GM18870 (cell line): ENCODE measurements at regions not wholly inside any gene's neighbourhood (a gene's known extent, or its start where the extent isn't known, plus 50 kb on each side); places are given as distances from the start of the nearest gene placed in this dataset.

Experiments
- ATAC-seq: cut with Tn5 transposase; IDR thresholded peaks from one replicate; pipeline ENCODE4 v1.9.1; 2021; ENCODE audit warnings: moderate library complexity; ENCODE audit not compliant: unreplicated experiment

DNA sequence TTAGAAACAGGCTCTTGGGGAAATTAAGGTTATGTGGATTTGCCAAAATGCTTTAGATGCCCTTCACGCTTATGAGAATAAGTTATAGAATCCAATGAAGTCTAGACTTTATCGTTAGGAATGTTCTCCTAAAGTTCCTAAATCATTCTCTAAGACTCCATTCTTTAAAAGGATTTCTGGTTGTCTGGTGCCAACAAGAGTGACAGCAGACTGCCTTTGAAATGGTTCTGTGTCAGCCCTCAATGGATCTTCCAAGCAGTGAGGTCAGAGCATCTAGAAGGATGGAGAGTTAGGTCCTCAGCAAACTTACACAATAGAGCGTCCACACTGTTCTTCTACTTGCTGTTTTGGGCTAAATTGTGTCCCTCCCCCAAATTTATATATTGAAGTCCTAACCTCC is 473.3 kb downstream of the GATA3 start:
- no peak for ATAC-seq

DNA sequence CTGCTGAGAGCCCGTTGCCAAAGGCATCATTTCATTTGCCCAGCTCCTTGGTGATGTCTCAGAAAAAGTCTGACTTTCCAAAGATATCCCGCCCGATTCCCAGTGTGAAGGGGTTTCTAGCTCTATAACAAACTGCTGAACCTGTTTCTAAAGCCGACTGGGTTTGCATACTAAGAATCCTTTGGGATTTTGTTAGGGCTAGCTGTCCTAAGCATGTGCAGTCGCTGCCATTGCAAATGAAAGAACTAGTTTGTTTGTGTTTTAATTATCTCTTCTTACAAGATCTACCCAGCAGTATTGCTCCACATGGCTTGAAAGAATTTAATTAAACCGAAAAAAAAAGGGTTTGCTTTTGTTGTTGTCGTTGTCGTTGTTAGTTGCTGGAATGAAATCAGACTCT is 476.6 kb downstream of the GATA3 start:
- no peak for ATAC-seq

- ATAC-seq, result no peak
These were observed 478.2 kb downstream of the GATA3 start for GRCh38 chr10:8532647-8533046.

- ATAC-seq, result no peak
These were observed 479.0 kb downstream of the GATA3 start for GRCh38 chr10:8533462-8533861.

- ATAC-seq, result no peak
These were observed 479.6 kb downstream of the GATA3 start for GRCh38 chr10:8534096-8534495.

- ATAC-seq, result no peak
These were observed 480.4 kb downstream of the GATA3 start for GRCh38 chr10:8534891-8535290.

- ATAC-seq, result no peak
These were observed 484.6 kb downstream of the GATA3 start for GRCh38 chr10:8539056-8539455.

DNA sequence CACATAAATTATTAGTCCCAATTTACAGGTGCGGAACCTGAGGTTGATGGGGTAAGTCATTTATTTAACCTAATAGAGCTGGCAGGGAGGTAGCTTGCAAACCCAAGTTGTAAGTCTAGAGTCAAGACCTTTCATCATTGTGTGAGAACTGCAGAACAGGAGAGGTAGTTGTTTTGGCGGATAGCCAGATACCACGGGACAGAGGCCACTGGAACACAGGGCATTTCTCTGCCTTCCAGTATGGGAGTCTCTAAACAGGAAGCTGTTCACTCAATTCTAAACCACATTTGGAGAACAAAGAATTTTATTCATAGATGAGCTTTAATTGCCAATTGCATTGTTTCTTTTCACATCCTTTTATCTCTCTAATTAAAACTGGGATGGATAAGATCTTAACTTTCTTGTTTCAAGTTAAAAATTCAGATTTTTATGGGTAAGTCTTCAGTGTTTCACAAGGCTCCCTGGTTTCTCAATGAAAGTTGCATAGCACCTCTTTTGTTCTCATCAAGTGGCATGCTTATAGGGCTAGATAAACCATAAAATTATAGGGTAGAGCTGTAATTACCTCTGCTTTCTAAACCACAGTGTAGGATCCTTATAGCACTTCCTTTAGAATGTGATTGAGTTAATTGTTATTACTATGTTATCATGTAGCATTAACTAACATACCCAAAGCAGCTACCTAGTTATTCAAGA is 489.0 kb downstream of the GATA3 start:
- no peak for ATAC-seq

GRCh38 chr10:8544057-8544380 is 489.5 kb downstream of the GATA3 start:
- ATAC-seq, result no peak

- ATAC-seq, result no peak
These were observed 490.0 kb downstream of the GATA3 start for GRCh38 chr10:8544500-8544899.

DNA sequence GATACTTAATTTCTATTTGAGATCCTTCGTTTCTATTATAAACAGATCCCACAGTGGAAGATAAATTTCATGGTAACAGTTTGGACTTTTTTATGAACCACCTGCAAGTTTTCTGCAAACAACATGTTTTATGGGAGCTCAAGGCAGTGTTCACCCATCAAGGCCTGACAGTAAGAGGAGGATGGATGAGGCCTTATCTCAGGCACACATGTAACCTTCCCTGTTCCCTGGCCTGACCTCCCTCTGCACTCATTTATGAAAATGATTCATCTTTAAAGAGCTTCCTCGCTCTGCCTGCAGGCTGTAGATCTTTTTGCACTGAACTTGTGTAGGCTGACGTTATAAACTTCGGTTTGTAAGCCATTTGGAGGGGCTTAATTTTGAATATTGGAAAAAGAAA is 500.1 kb downstream of the GATA3 start:
- ATAC-seq, result no peak

GRCh38 chr10:8556321-8556720 is 501.8 kb downstream of the GATA3 start:
- no peak for ATAC-seq

DNA sequence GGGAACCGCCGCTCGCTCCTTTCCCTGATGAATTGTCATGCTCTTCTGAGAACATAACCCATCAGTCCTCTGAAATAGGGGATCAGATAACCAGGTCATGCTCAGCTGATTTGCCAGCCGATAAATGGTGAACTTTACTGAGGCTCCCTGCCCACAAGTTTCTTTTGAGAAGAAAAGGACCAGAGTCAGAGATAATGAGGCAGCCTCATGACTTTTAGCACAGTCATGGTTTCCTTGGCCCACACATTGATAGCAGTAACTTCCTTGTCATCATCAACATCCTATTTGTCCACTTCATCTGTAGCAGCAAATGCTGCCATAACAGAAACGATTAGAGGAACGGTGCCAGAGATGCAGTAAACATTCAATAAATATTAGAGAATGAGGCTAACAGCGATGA is 509.0 kb downstream of the GATA3 start:
- no peak for ATAC-seq

- no peak for ATAC-seq
These were observed 512.2 kb downstream of the GATA3 start for GRCh38 chr10:8566737-8567136.

- no peak for ATAC-seq
These were observed 513.9 kb downstream of the GATA3 start for GRCh38 chr10:8568401-8568800.

GRCh38 chr10:8575620-8576019 is 521.1 kb downstream of the GATA3 start:
- no peak for ATAC-seq

GRCh38 chr10:8576281-8576680 is 521.8 kb downstream of the GATA3 start:
- no peak for ATAC-seq

DNA sequence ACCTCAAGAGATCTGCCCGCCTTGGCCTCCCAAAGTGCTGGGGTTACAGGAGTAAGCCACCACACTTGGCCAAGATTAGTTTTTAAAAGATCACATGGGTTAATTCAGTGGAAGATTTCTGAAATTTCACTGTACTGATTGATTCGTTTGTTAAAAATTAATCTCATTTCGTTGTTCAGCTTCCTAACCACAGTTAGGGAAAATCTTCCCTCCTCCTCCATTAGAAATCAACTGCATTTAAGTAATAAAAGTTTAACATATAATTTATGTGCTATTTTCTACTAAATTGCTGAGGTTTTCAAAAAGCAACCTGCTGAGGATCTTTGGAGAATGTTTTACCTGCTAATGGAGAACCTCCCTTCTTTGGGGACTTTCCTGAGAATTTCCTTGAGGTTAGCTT is 522.4 kb downstream of the GATA3 start:
- ATAC-seq, result no peak

- no peak for ATAC-seq
These were observed 523.2 kb downstream of the GATA3 start for GRCh38 chr10:8577686-8578085.

- ATAC-seq, result no peak
These were observed 527.2 kb downstream of the GATA3 start for GRCh38 chr10:8581521-8582225.

DNA sequence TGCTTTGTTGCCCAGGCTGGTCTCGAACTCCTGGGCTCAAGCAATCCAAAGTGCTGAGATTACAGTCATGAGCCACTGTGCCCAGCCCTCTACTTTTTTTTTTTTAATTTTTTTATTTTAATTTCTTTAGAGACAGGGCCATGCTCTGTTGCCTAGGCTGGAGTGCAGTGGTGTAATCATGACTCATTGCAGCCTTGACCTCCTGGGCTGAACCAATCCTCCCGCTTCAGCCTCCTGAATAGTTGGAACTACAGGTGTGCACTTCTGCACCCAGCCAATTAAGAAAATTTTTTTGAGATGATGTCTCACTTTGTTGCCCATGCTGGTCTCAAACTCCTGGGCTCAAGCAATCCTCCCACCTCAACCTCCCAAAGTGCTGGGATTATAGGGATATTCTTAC is 528.6 kb downstream of the GATA3 start:
- no peak for ATAC-seq

- ATAC-seq, result no peak
These were observed 530.2 kb downstream of the GATA3 start for GRCh38 chr10:8584666-8585065.

- ATAC-seq, result no peak
These were observed 532.0 kb downstream of the GATA3 start for GRCh38 chr10:8586504-8586903.
